DMS 273 (cell line): ENCODE measurements at regions not wholly inside any gene's neighbourhood (a gene's known extent, or its start where the extent isn't known, plus 50 kb on each side); places are given as distances from the start of the nearest gene placed in this dataset.
"Not testable (repeated sequence)": the region's sequence is repeated elsewhere in the genome, so short reads cannot be mapped to it uniquely, and the experiment has no call there.

Source experiments
- DNase-seq: peaks from one replicate; lab custom pipeline; 2025; ENCODE audit not compliant: unreplicated experiment; lab: John Stamatoyannopoulos, UW

DNA sequence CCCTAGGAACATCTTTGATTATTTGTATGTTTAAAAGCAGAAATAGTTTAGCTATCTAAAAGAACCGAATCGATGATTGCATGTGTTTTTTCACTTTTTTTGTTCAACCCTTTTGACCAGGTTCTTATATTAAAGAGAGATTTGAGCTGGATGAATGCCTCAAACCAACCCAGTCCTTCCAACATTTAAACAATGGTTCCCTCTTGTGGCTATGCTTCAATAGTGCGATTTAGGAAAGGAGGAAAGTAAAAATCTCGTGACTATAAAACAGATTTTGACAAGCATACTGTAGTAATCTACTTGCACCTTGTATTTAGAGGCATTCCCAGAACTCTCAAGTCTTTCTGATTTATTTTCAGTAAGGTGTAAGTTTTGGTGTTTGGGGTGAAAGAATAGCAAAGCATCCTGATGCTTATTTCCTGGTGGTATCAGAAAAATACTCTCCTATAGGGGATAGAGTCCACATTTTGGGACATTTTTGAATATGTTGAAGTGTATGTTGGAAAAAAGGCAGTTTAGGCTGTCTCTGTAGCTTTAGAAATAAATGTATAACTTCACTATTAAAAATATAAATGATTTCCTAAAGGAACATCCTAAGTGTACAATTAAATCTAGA is 159.6 kb upstream of the KCNH8 start:
- DNase-seq, result peak; percentile 51

DNA sequence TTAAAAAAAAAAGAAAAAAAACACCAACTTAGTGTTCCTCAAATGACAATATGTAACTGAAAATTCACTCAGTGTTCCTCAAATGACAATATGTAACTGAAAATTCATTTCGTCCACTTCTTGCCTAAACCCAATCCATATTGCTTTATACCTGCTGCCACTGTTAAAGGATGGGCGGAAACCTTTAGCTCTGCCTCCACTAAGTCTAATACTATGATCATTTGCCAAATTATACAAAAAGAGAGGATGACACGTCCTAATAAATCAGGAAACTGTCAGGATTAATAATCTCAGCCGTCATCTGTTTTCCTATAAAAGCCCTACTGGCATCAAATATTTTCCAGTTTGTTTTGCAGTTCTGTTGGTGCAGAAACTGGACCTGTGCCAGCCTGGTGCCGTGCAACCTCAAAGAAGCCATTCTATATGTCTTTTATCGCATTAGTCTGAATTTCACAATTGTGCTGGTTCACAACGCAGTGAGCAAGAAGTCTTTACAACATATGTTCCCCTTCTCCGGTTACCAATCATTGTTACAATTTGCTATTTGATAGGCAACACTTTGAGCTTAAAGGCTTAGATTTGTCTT is 160.4 kb upstream of the KCNH8 start:
- peak; percentile 18 for DNase-seq

DNA sequence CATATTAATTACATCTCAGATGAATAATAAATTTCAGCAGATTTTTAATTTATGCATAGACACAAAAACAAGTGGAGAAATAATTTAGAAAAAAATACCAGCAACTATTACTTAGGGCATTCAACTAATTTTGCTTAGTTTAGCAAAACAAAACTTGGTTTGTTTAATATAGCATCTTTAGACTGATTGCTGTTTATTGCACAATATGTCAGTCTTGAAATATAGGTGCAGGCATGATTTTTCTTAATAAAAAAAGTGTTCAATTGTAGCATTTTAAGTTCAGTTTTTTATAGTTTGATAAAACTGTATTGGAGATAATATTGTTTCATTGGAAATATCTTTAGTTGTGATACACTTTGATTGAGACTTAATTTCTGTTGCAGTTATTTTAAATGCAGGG is 161.2 kb upstream of the KCNH8 start:
- no peak for DNase-seq

DNA sequence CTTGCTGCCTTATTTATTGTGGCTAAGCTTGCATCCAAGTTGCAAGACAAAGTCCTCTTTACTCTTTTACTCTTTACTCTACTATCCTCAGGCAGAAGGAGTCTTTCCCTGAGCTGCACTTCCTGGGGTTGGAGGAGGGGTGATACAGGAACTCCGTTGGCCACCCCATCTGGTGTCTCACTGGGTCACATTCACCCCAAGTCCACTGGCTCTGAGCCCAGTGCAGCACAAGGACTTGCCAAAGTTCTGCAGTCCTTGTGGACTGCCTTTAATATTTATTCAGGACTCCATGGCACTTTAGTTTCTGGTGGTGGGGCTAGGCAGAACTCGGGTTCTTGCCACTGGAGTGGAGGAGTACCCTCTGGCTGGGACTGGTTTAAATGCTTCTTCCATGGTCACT is 165.4 kb upstream of the KCNH8 start:
- no peak for DNase-seq

DNA sequence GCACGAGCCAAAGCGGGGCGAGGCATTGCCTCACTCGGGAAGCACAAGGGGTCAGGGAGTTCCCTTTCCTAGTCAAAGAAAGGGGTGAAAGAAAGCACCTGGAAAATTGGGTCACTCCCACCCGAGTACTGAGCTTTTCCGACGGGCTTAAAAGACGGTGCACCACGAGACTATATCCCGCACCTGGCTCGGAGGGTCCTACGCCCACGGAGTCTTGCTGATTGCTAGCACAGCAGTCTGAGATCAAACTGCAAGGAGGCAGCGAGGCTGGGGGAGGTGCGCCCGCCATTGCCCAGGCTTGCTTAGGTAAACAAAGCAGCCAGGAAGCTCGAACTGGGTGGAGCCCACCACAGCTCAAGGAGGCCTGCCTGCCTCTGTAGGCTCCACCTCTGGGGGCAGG is 172.2 kb upstream of the KCNH8 start:
- DNase-seq, result not testable (repeated sequence)

DNA sequence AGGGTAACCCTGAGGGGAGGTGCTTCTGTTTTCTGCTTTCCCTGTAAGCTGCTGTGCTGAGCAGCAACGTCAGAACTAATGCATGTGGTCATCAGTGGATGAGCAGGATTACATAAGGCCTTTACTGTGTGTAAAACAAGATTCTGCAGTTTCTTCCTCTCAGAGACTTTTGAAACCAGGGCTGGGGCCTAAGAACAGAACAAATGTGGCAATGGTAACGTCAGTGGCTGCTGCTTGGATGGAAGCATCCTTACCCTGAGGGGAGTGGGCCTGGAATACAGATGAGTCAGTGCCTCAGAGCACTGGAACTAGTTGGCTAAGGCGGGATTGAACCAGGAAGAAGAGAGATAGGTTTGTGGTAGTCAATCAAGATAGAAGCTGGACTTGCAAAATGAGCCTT is 180.2 kb upstream of the KCNH8 start:
- no peak for DNase-seq

DNA sequence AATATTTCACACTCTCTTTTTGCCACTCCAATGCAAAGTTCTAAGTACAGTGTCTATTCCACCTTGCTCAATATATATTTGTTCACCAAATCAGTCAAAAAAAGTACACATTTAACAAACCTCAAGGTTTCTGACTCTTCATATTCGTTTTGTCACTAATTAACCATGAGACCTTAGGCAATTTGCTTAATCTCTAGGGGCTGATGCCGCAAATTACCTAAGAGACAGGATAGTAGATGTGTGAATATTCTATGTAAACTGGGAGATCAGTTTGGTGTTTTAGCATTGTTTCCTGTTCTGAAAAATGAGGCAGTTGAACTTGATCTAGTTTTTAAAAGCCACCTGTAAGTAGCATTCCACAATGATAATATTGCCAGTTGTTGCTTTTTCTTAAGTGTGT is 182.5 kb upstream of the KCNH8 start:
- DNase-seq, result no peak

DNA sequence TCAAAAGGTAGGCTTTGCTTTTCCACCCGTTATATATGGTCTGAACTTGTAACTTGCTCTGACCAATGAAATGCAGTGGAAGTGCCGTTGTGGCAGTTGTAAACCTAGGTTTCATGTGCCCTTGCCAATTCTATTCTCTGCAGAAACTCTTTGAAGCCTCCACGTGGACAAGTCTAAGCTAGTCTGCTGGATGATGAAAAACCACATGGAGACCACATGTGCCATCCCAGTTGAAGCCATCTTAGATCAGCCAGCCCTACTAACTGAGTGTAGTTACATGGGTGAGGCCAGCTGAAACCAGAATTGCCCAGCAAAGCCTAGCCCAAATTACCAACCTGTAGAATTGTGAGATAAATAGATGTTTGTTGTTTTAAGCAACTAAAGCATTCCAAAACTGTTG is 183.7 kb upstream of the KCNH8 start:
- DNase-seq, result no peak

DNA sequence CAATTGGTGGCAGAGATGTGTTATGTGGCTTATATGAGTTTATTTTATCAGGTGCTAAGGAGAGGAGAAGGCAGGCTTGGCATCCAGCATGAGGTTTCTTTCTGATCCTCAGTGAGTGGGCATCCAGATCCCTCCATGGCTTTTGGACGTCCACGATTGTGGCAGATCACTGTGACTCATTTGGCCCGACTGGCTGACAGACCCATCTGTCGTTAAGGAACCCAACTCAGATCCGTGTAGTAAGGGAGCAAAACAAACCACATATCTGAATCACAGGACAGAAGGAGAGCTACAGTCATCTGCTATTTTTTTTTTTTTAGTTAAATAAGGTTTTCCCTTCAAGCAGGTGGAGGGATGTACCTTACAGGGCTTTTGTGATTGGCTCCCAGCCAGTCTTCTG is 197.0 kb upstream of the KCNH8 start:
- DNase-seq, result peak; percentile 0

DNA sequence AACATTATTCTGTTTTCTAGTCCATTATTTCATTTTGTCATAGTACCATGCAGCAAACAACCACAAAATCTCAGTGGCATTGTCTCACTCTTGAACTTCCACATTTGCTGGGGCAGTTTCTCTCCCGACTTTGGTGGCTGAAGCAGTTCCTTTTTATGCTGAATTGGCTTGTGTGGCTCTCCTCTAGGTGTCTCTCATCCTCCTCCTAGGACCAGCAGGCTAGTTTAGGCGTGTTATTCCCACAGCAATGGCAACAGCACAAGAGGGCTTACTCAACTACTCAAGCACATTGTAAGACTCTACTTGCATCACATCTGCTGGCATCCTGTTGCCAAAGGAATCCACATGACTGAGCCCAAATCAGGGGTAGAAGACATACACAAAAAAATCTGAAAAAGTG is 201.8 kb upstream of the KCNH8 start:
- peak; percentile 2 for DNase-seq

DNA sequence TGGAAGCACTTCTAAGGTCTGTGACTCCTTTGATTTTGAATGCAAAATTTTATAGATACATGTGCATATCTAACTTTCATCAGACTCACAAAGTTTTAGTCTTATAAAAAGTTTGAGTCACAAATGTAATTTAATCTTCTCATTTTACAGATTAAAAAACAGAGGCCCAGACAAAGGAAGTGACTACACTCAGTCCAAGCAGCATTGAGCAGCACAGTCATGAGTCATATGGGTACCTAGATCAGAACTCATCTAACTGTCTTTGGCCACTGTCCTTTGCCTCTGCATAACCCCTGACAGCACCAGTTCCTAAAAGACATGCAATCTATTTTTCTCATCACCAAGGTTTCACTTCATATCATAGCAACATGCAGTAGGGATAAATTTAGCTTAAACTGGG is 210.7 kb upstream of the KCNH8 start:
- no peak for DNase-seq

DNA sequence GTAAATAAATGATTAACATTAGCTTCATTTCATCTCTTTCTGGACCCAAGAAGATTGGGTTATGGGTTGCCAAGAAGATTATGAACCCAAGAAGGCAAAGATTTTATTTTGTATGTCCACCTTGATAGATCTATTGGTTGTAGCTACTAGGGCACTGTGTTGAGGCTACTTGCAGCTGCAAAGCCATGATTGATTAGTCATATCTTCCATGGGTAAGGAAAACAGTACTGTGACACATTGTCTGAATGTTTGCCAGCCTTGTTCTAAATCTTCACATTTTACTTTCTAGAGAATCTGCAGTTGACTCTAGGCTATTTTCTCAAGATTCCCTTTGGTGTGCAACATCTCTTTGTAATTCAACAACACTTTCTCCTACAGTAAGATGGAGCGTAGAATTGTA is 229.2 kb upstream of the KCNH8 start:
- DNase-seq, result no peak

DNA sequence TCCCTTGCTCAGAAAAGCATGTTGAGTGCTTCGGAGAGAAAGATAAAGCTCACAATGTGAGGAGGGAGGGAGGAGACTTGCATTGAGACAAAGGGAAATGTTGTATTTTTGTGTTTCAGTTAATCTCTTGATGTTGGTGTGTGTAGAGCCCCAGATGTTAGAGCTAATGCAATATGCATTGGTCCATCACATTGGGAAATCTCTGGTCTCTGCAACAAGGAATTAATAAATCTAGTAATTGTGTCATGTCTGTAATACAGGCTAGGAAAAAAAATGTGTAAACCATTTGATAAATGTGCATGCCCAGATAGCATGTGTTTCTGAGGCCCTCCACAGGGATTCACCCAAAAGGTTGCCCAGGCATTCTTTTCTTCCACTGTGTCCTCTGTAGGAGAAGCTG is 230.4 kb upstream of the KCNH8 start:
- DNase-seq, result no peak

DNA sequence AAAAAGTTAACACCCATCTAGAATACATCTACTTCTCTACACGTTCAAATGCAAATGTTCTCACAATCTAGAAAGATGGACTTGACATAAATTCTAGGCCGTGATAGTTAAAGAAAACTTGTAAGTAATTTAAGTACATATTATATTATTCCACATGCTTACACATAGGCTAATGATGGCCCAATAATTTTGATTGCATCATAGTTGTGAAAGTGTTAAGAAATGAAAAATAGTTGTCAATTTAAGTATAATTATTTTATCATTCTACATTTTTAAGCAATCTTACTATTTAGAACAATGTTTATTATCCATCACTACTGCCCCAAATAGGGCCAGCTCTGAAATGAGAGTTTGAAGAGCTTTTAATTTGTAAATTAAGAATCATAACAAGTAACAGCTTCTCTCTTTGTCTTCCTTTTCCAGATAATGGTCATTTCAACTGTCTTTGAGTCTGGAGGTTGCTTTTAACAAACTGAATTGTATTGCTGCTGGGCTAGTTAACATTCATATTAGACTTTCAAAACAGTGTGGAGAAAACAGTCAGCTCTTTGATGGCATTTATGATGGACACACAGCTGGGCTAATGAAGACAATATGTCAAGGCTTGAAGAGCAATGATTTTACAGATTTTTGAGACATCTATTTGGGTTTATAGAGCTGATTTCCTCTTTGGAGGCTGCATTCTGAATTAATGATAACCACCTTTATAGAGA is 246.1 kb upstream of the KCNH8 start:
- DNase-seq, result no peak

DNA sequence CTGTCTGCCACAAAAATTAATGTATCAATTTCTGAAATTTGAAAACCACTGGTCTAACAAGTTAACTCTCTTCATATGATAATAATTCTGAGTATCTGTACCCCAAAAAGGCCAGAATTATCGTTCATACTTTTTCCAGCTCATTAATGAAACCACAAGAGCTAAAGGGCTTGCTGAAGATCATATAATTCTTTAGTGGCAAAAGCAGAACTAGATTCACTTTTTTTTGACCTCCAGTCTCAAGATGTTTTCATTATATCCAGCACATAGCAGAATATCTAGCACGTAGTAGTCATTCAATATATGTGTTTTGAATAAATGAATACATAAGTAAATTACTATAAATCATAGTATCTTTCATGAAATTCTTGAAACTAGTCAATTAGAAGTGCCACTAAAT is 246.7 kb upstream of the KCNH8 start:
- no peak for DNase-seq

DNA sequence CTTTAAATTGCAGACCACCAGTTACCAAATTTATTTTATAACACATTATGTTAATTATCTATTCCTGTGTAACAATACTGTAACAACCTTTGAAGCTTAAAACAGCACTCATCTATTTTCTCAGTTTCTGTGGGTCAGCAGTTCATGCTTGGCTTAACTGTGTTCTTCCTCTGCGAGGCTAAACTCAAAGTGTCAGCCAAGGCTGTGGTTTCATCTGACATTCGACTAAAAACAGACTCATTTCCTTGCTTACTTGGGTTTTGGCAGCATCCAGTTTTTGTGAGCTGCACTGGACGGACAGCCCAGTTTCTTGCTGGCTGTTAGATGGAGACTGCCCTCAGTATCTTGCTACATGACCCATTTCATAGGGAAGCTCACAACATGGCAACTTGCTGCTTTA is 247.3 kb upstream of the KCNH8 start:
- DNase-seq, result no peak

DNA sequence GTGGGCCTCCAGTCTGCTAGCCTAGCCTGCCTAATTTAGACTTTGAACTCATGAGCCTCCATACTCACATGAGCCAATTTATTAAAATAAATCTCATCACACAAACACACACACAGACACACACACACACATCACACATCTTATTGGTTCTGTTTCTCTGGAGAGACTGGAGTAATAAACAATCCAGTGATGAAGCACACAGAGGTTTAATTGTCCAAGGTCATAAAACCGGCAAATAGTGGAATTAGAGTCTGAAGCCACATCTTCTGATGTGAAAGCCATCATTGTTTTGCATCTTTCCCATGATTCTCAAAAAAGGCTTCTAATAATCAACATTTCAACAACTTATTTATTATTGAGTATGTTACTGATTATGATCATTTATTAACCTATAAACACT is 249.4 kb upstream of the KCNH8 start:
- no peak for DNase-seq

DNA sequence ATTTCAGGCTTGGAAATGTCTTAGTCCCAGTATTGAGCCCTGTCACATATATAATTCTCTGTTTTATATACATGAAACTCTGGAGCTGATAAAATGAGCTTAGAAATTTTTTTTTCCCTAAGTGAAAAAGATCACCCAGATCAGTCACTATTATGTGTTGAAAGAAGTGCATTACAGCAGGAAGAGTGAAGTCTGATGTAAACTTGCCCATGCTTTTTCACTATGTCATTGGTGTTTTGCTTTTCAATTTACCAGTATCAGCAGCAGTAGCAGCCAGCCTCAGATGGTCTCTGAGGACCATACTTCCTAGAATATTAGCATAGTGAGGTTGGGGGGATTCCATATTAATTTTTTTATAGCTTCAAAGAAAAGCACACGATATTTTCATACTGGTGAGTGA is 255.6 kb upstream of the KCNH8 start:
- DNase-seq, result no peak

DNA sequence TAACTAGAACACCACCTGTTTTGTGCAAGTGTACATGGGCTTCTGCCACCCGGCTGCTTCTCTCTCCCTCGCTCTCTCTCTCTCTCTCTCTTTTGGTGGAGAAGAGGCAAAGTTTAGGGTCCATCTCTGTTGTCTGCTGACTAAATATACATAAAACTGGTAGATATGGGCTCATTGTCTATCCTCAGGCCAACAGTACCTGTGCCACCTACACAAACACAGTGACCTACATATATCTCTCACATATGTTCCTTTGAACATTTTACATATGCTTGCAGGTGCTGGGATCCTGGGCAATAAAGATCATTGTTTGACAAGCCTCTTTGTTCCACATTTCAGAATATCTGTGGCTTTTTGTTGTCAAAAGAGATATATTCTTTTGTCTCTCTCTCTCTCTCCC is 256.3 kb upstream of the KCNH8 start:
- no peak for DNase-seq

DNA sequence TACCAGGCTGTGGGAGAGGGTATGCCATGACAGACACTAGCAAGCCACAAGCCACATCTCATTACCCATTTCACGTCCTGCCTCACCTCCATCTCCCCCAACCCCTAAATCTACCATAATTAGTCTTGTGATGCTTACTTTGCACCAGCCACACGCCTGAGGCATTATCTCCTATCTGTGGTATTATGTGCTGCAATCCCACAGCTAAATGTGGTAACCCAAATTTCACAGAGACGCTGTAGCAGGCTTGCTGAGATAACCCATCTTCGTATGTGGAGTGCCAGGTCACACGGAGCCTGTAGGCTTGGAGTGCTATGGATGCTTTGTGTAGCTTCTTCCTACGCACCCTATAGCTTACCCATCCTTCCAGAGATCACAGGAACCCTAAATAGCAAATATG is 256.7 kb upstream of the KCNH8 start:
- DNase-seq, result no peak

DNA sequence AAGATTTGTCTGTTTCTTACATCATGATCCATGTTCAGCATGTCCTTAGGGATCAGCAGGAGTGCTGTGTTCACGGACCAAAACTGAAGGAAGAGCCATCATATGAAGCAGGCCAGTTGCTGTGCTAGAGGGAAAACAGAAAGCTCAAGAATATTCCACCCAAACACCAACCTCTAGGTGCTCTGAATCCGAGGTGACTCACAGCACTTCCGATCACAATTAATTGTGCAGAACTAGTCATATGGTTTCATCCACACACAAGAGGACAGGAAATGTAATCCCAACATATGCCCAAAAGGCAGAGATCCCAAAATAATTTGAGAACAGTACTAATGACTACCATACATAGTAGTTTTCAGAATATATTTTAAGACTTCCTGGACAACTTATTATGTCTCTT is 257.9 kb upstream of the KCNH8 start:
- no peak for DNase-seq

DNA sequence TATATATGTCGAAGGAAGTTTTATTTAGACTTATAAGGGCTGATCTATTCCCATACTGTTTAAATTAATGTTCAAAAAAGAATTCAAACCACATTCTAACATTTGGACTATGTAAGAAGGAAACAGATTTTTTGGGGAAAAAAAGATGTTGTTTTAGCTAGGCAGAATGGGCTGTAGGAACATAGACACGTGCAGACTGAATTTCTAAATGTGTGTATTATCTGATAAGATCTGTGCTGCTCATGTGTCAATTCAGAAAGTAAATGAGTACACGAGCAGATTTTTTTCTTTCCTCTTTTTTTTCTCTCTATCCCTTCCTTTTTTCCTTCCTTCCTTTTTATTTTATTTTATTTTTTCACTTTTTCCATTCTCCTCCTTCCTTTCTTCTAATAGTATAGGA is 259.5 kb upstream of the KCNH8 start:
- DNase-seq, result no peak

DNA sequence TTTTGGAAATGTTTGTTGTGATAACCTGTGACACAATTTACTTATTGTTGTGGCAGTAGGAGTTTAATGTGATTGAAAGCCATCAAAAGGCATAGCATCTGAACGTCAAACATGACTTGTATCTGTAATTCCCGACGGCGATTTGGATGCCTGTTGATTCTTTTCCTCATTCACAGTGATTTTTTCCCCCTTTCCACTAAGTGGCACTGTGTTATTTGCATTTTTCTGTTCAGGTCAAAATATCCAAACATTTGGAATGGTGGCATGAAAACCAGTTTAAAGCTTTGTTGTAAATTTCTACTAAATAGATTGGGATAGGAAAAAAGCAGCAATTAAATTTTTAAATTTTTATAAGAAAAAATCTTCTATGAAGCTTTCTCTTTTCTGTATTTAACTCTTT is 259.9 kb upstream of the KCNH8 start:
- DNase-seq, result no peak
